ENCODE measurements at regions not wholly inside any gene's neighbourhood (a gene's known extent, or its start where the extent isn't known, plus 50 kb on each side); places are given as distances from the start of the nearest gene placed in this dataset.
"Not testable (repeated sequence)": the region's sequence is repeated elsewhere in the genome, so short reads cannot be mapped to it uniquely, and the experiment has no call there.

- DNase-seq (ENCODE audit: low read depth): no peak
Measured at GRCh38 chr16:60271781-60272180, 1537.7 kb upstream of the GOT2 start.

- DNase-seq (ENCODE audit: low read depth): no peak
Measured at GRCh38 chr16:60271025-60271771, 1537.1 kb upstream of the GOT2 start.

- DNase-seq (ENCODE audit: low read depth): no peak
Measured at GRCh38 chr16:60261425-60261824, 1527.3 kb upstream of the GOT2 start.

GRCh38 chr16:60259956-60260355 lies 1525.8 kb upstream of the GOT2 start:
- no peak for DNase-seq (ENCODE audit: low read depth)

GRCh38 chr16:60246086-60246485 lies 1512.0 kb upstream of the GOT2 start:
- no peak for DNase-seq (ENCODE audit: low read depth)

- DNase-seq (ENCODE audit: low read depth): no peak
Measured at GRCh38 chr16:60241671-60242070, 1507.6 kb upstream of the GOT2 start.

GRCh38 chr16:60230666-60231065 lies 1496.5 kb upstream of the GOT2 start:
- no peak for DNase-seq (ENCODE audit: low read depth)

GRCh38 chr16:60225541-60225940 lies 1491.4 kb upstream of the GOT2 start:
- DNase-seq (ENCODE audit: low read depth): no peak

GRCh38 chr16:60217787-60218186 lies 1483.7 kb upstream of the GOT2 start:
- no peak for DNase-seq (ENCODE audit: low read depth)

GRCh38 chr16:60214311-60214710 lies 1480.2 kb upstream of the GOT2 start:
- DNase-seq (ENCODE audit: low read depth): no peak

- DNase-seq (ENCODE audit: low read depth): no peak
Measured at GRCh38 chr16:60206516-60206915, 1472.4 kb upstream of the GOT2 start.

GRCh38 chr16:60204181-60204580 lies 1470.1 kb upstream of the GOT2 start:
- DNase-seq (ENCODE audit: low read depth): no peak

GRCh38 chr16:60203525-60204124 lies 1469.5 kb upstream of the GOT2 start:
- DNase-seq (ENCODE audit: low read depth): no peak

- DNase-seq (ENCODE audit: low read depth): not testable (repeated sequence)
Measured at GRCh38 chr16:60200729-60201128, 1466.6 kb upstream of the GOT2 start.

GRCh38 chr16:60200161-60200560 lies 1466.0 kb upstream of the GOT2 start:
- DNase-seq (ENCODE audit: low read depth): no peak

GRCh38 chr16:60199150-60199549 lies 1465.0 kb upstream of the GOT2 start:
- no peak for DNase-seq (ENCODE audit: low read depth)

GRCh38 chr16:60181536-60181935 lies 1447.4 kb upstream of the GOT2 start:
- DNase-seq (ENCODE audit: low read depth): no peak

- DNase-seq (ENCODE audit: low read depth): no peak
Measured at GRCh38 chr16:60180609-60181008, 1446.5 kb upstream of the GOT2 start.

GRCh38 chr16:60170196-60170595 lies 1436.1 kb upstream of the GOT2 start:
- DNase-seq (ENCODE audit: low read depth): no peak

GRCh38 chr16:60166111-60166510 lies 1432.0 kb upstream of the GOT2 start:
- DNase-seq (ENCODE audit: low read depth): no peak

GRCh38 chr16:60151987-60152386 lies 1417.9 kb upstream of the GOT2 start:
- DNase-seq (ENCODE audit: low read depth): no peak

- no peak for DNase-seq (ENCODE audit: low read depth)
Measured at GRCh38 chr16:60150907-60151306, 1416.8 kb upstream of the GOT2 start.

- DNase-seq (ENCODE audit: low read depth): no peak
Measured at GRCh38 chr16:60143348-60143705, 1409.2 kb upstream of the GOT2 start.

Measured in Daoy (cell line).